HG03469 (cell line): ENCODE measurements at regions not wholly inside any gene's neighbourhood (a gene's known extent, or its start where the extent isn't known, plus 50 kb on each side); places are given as distances from the start of the nearest gene placed in this dataset.
"Not testable (repeated sequence)": the region's sequence is repeated elsewhere in the genome, so short reads cannot be mapped to it uniquely, and the experiment has no call there.

Source experiments
- ATAC-seq: cut with Tn5 transposase; IDR thresholded peaks from one replicate; pipeline ENCODE4 v1.9.1; 2021; ENCODE audit warnings: mild to moderate bottlenecking, moderate library complexity, moderate number of reproducible peaks; ENCODE audit not compliant: unreplicated experiment

DNA sequence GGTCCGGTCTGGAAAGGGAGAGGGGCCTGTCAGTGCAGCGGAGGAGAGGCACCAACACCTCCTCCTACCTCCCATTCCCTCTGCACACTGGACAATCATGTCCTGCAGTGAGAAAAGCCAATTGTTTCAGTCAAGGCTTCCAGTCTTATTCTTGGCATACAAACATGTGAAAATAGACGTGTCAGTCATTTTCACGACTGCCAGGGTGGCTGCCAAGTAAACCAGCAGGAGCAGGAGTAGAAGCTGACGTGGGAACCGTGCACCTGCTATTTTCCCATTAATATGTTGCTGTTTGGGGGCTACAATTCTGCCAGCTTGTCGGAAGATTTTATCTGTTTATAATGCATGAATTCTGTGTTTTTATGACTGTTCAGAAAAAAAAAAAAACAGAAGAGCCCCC, 202.3 kb downstream of the SPP2 start:
- ATAC-seq: no peak

DNA sequence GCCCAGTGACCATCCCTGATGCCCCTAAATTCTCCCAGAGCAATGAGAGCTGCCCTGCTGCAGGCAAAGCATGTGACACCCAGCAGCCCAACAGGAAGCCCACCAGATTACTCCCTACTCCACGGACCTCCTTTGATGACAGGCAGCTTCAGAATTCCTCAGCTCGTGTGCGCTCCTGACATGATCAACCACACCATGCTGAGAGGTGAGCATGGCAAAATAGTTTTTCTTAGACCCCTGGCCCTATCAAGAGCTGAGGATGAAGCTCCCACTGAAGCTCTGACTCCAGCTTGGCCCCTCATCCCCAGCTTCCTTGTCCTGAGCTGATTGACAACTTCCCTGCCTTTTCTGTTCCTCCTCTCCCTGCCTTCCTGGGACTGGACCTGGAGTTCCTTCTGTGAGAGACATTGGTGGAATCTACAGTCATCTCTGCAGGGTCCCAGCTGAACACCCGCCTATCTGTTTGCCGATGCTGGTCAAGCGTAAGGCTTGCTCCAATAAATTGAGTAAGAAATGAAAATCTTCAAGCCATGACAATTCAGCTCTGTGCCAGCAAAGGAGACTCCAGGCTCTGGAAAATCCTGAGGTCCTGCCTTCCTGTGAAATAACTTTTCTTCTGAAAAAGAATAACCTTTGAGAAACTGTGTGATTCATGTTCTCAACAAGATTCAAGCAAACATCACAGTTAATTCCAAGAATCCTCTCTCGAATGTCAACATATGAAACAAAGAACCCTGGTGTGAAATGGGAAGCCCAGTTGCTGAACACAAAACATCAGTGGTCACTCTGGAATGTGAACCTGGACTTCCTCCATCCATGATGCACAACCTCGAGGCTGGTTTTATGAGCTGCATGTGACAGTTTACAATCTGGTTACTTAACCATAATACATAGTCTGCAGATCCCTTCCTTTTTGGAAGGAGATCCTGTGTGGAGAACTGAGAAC, 201.1 kb downstream of the SPP2 start:
- no peak for ATAC-seq

- no peak for ATAC-seq
Observed at GRCh38 chr2:234250926-234251325, 200.4 kb downstream of the SPP2 start.

DNA sequence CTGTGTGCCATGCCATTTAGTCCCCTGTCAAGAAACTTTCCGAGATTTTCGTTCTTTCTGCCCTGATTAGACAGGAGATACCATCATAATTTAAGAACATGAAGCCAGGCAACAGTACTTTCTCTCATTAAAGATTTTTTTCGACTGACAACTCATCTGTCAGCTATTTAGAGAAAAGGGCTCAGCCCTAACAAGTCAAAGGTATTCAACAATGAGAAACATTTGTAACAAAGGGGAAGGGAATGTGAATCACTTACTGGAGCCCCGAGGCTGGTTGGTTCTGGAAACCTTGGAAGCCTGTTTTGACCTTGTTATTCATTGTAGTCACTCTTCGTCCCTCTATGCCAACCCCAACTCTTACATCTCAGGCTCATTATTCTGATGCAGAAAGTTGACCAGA, 199.4 kb downstream of the SPP2 start:
- no peak for ATAC-seq

DNA sequence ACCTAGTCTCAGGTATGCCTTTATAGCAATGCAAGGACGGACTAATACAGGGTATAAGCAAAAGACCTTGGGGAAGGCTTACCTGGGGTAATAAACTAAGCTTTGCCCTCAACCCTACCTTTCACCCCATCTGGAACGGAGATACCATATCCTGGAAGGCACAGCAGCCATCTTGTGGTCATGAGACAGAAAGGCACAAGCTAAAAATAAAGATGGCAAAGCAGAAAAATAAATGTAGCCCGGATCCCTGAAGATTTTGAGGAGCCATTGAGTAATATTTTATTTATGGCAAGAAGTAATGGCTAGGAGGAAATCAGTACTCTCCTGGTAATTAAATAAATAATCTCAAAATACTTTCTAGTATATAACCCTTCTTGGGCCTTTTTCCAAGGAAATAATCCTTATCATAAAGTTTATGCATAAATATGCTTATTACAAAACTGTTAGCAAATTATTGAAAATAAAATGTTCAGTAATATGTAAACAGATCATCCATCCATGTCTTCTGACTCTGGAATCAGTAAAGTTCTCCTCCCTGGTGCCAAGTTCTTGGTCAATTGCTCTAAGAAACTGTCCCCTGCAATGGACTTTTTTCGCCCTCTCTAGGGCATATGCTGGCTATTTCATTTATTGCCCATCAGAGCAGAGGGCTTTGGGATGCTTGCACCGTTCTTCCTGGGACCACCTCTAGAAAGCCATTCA, 198.7 kb downstream of the SPP2 start:
- ATAC-seq: no peak

DNA sequence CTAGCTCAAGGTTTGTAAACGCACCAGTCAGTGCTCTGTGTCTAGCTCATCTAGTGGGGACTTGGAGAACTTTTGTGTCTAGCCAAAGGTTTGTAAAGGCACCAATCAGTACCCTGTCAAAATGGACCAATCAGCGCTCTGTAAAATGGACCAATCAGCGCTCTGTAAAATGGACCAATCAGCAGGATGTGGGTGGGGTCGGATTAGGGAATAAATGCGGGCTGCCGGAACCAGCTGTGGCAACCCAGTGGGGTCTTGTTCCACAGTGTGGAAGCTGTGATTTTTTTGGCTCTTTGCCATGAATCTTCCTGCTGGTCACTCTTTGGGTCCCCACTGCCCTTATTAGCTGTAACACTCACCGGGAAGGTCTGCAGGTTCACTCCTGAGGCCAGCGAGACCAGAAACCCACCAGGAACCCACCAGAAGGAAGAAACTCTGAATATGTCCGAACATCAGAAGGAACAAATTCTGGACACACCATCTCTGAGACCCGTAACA, 197.8 kb downstream of the SPP2 start:
- ATAC-seq: not testable (repeated sequence)

GRCh38 chr2:234247453-234248180, 197.1 kb downstream of the SPP2 start:
- no peak for ATAC-seq

- ATAC-seq: no peak
Observed at GRCh38 chr2:234245945-234246344, 195.4 kb downstream of the SPP2 start.

GRCh38 chr2:234243871-234244565, 193.5 kb downstream of the SPP2 start:
- no peak for ATAC-seq

- ATAC-seq: no peak
Observed at GRCh38 chr2:234242459-234242836, 191.9 kb downstream of the SPP2 start.

GRCh38 chr2:234241656-234242458, 191.4 kb downstream of the SPP2 start:
- no peak for ATAC-seq

DNA sequence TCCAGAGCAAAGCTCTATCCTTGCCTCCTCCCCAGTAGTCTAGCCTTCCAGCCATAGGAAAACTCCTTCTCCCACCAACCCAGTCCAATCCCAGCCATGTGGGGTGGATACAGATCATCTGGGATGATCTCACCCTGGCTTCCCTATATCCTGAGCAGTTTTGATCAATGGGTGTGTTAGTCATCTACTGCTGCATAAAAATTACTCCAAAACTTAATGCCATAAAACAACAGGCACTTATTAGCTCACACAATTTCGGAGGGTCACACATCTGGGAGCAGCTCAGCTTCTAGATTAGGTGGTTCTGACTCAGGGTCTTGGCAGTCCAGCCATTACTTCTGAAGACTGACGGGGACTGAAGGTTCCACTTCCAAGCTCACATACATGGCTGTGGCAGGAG, 190.4 kb downstream of the SPP2 start:
- ATAC-seq: no peak

DNA sequence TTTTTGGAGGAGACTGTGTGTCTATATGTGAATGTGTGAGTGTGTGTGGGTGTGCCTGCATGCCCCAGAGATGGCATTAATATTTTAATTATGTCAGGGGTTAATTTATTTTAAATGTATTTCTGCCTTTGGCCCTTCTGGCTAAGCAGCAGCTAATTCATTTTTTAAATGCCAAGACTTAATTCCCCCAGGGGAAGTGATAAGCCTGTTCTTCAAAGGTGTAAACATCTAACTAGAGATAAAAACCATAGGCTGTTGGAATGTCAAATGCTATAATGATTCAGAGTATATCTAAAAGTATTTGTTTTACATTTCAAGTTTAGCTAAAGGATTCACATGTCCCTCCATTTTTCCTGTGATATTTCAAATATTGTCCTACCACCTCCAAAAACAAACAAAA, 184.7 kb downstream of the SPP2 start:
- ATAC-seq: no peak

DNA sequence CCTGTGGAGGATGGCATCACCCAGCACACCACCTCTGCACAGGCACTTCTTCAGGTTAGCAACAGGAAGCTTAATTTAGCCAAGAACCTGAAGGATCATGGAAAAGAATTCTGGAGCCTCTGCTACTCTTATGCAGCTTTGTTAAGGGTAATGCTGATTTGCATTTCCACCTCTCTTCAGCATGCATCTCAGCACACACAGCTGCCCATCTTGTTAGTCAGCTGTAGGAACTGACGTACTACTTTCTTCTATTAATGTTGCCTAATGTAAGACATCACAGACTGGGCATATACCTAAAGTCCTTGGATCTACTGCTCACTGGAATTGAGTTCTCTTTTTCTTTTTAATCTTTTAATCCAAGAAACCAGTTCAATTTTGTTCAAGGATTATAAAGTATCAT, 181.0 kb downstream of the SPP2 start:
- ATAC-seq: no peak

DNA sequence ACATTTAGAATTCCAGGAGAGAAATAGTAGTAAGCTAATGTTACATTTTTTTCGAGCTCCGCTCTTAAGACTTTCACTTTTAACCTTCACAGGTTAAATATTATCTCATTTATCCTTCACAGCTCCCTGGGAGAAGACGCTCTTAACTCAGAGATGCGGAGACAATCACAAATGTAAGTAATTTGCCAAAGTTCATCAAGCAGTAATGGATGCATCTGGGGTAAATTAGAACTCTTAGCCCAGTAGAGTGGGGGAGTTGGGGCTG, 168.5 kb downstream of the SPP2 start:
- no peak for ATAC-seq

- ATAC-seq: no peak
Observed at GRCh38 chr2:234218266-234219045, 168.0 kb downstream of the SPP2 start.

- no peak for ATAC-seq
Observed at GRCh38 chr2:234212534-234212933, 162.0 kb downstream of the SPP2 start.

GRCh38 chr2:234211797-234212196, 161.3 kb downstream of the SPP2 start:
- ATAC-seq: no peak

GRCh38 chr2:234206738-234207137, 156.2 kb downstream of the SPP2 start:
- no peak for ATAC-seq
